K562 (cell line): ENCODE measurements at regions not wholly inside any gene's neighbourhood (a gene's known extent, or its start where the extent isn't known, plus 50 kb on each side); places are given as distances from the start of the nearest gene placed in this dataset.
"Not testable (repeated sequence)": the region's sequence is repeated elsewhere in the genome, so short reads cannot be mapped to it uniquely, and the experiment has no call there.

Source experiments
- ATAC-seq: fragments of 200-7000 bp; cut with Tn5 transposase; 3 replicates; pipeline ENCODE4 v1.9.1; 2020; ENCODE audit warnings: moderate library complexity
- BruUV-seq: library from RNA; stranded (reverse); fragments of 400-500 nt; replicated peaks from 2 replicates; lab custom pipeline; 2021; lab: Mats Ljungman, UMichigan
- CTCF ChIA-PET: fragments of 300-600 bp; formaldehyde crosslinking; extraction: SDS; loops from one replicate; lab custom pipeline; 2021; ENCODE audit warnings: low intra/inter-chr PET ratio; lab: Yijun Ruan, JAX
- POLR2A ChIA-PET: fragments of 300-600, 350-650 bp; sonication (Branson Sonifier 250); formaldehyde crosslinking; extraction: SDS; loops from one replicate; lab custom pipeline; 2021; ENCODE audit warnings: antibody characterized with exemption, inconsistent platforms; lab: Yijun Ruan, JAX
- DNase-seq, 4 experiments: peaks; one replicate each; pipeline versions ENCODE4 v3.0.0 to v3.0.0-alpha.2; 2011 to 2018; ENCODE audit warnings: low spot score in 3 of 4, mixed read lengths in 3 of 4; ENCODE audit errors: extremely low read depth in 1 of 4
- FAIRE-seq: peaks from 2 replicates; lab custom pipeline; 2011; peaks lifted over from hg19 to GRCh38; lab: Jason Lieb, UNC
- H2AFZ ChIP-seq: 2 replicates; pipeline ENCODE4 v1.6.0; 2011; ENCODE audit warnings: low read depth, low read length, control low read depth, inconsistent platforms
- H3K27ac ChIP-seq: fragments of 200-600 bp; 3 replicates; pipeline ENCODE4 v1.8.0; 2011; ENCODE audit warnings: low read depth, mild to moderate bottlenecking, control low read depth, inconsistent platforms, low read length, moderate library complexity, mixed read lengths; ENCODE audit errors: extremely low read depth
- H3K27me3 ChIP-seq, 2 experiments: fragments of 300-600 bp in 1 of 2; 2 replicates in 1 of 2; 3 replicates in 1 of 2; pipeline versions ENCODE4 v1.6.0 to v1.8.0; 2011; ENCODE audit warnings: inconsistent platforms in 2 of 2, low read length in 2 of 2, mild to moderate bottlenecking in 1 of 2, mixed read lengths in 1 of 2, moderate library complexity in 1 of 2; ENCODE audit not compliant: control insufficient read depth in 2 of 2, insufficient read depth in 2 of 2
- H3K36me3 ChIP-seq: fragments of 300-600 bp; 3 replicates; pipeline ENCODE4 v1.8.0; 2011; ENCODE audit warnings: mild to moderate bottlenecking, low read length, inconsistent platforms; ENCODE audit not compliant: control insufficient read depth, insufficient read depth
- H3K4me1 ChIP-seq, 2 experiments: fragments of 200-600 bp in 1 of 2; replicated peaks in 1 of 2; 2 replicates in 1 of 2; 3 replicates in 1 of 2; pipeline versions ENCODE4 v1.5.1 to v1.8.0; 2011; ENCODE audit warnings: inconsistent platforms in 2 of 2, low read length in 2 of 2, mild to moderate bottlenecking in 1 of 2, mixed read lengths in 1 of 2, moderate library complexity in 1 of 2; ENCODE audit not compliant: control insufficient read depth in 2 of 2, insufficient read depth in 2 of 2
- H3K4me2 ChIP-seq: 2 replicates; pipeline ENCODE4 v1.6.1; 2011; ENCODE audit warnings: low read length, control low read depth, inconsistent platforms, mixed read lengths; ENCODE audit not compliant: insufficient read depth
- H3K4me3 ChIP-seq: fragments of 200-600 bp; sonication (generic), shearing (Covaris generic); 2 replicates; pipeline ENCODE4 v1.5.1; 2016; ENCODE audit warnings: control low read depth, inconsistent platforms
- H3K79me2 ChIP-seq: fragments of 200-600 bp; 3 replicates; pipeline ENCODE4 v1.8.0; 2011; ENCODE audit warnings: low read length, inconsistent platforms; ENCODE audit not compliant: control insufficient read depth, insufficient read depth
- H3K9ac ChIP-seq, 2 experiments: 2 replicates each; pipeline versions ENCODE4 v1.6.0 to v1.6.1; 2011; ENCODE audit warnings: low read depth in 2 of 2, low read length in 2 of 2, control low read depth in 1 of 2, inconsistent platforms in 1 of 2, mild to moderate bottlenecking in 1 of 2, mixed read lengths in 1 of 2; ENCODE audit not compliant: insufficient read depth in 1 of 2
- H3K9me1 ChIP-seq: one replicate; pipeline ENCODE4 v1.6.0; 2011; ENCODE audit warnings: inconsistent platforms, mild to moderate bottlenecking, low read length, moderate library complexity; ENCODE audit not compliant: control insufficient read depth, insufficient read depth
- H3K9me3 ChIP-seq: replicated peaks from 2 replicates; pipeline ENCODE4 v1.5.1; 2011; ENCODE audit warnings: low read depth, low read length, inconsistent platforms; ENCODE audit not compliant: control insufficient read depth, insufficient read depth
- H4K20me1 ChIP-seq: replicated peaks from 2 replicates; pipeline ENCODE4 v1.6.1; 2011; ENCODE audit warnings: low read length, inconsistent platforms, mixed read lengths; ENCODE audit not compliant: control insufficient read depth, insufficient read depth
- EP400 ChIP-seq: fragments of 450-650 bp; IDR thresholded peaks from 2 replicates; pipeline ENCODE4 v1.6.1; 2017; ENCODE audit warnings: antibody characterized with exemption, mild to moderate bottlenecking, moderate library complexity
- KDM5B ChIP-seq: fragments of 200-600 bp; sonication (generic); IDR thresholded peaks from 2 replicates; pipeline ENCODE4 v1.6.1; 2012; ENCODE audit warnings: low read depth, mild to moderate bottlenecking, moderate library complexity, low read length, control low read depth, inconsistent platforms; ENCODE audit not compliant: insufficient replicate concordance
- NONO ChIP-seq, 2 experiments: fragments of 200-400 bp in 1 of 2; fragments of 450-650 bp in 1 of 2; formaldehyde crosslinking in 1 of 2; IDR thresholded peaks; 2 replicates each; pipeline ENCODE4 v1.6.1; 2017; ENCODE audit warnings: low read depth in 2 of 2, mild to moderate bottlenecking in 2 of 2, moderate library complexity in 2 of 2, low read length in 1 of 2
- NRF1 ChIP-seq, 2 experiments: fragments of 450-650 bp; IDR thresholded peaks in 1 of 2; conservative IDR thresholded peaks in 1 of 2; 2 replicates each; pipeline ENCODE4 v1.6.1; 2014; ENCODE audit warnings: mild to moderate bottlenecking in 2 of 2
- POLR2A ChIP-seq: fragments of 450-650 bp; conservative IDR thresholded peaks from 2 replicates; pipeline ENCODE4 v1.6.1; 2016
- POLR2G ChIP-seq: fragments of 200-400 bp; formaldehyde crosslinking; IDR thresholded peaks from 2 replicates; pipeline ENCODE4 v1.6.1; 2017; ENCODE audit warnings: low read depth, mild to moderate bottlenecking, antibody characterized with exemption, low read length, moderate library complexity
- WGBS: fragments of 100-300 bp; shearing (Covaris generic); methylation state at CpG from one replicate; pipeline ENCODE4 v1.1.6; 2016; ENCODE audit warnings: low coverage, mixed read lengths; ENCODE audit not compliant: insufficient coverage; ENCODE audit errors: missing lambda C conversion rate; 5-methylcytosine and 5-hydroxymethylcytosine counted together
- in situ Hi-C: fragments of 300-500 bp; cut with MboI; formaldehyde crosslinking; loops from 4 replicates; pipeline ENCODE4 v1.15.0; 2018; ENCODE audit warnings: inconsistent platforms, mixed read lengths
- intact Hi-C: fragments of 100-400 bp; cut with micrococcal nuclease; formaldehyde crosslinking; loops from 2 replicates; pipeline ENCODE4 v1.14.2; 2022
- TF ChIP-seq, protein P1 (sequence below): conservative IDR thresholded peaks from 2 replicates; pipeline ENCODE4 v1.6.1; 2011; ENCODE audit warnings: low read depth, mild to moderate bottlenecking, low read length; ENCODE audit not compliant: control insufficient read depth

- TF ChIP-seq, protein P1, sequence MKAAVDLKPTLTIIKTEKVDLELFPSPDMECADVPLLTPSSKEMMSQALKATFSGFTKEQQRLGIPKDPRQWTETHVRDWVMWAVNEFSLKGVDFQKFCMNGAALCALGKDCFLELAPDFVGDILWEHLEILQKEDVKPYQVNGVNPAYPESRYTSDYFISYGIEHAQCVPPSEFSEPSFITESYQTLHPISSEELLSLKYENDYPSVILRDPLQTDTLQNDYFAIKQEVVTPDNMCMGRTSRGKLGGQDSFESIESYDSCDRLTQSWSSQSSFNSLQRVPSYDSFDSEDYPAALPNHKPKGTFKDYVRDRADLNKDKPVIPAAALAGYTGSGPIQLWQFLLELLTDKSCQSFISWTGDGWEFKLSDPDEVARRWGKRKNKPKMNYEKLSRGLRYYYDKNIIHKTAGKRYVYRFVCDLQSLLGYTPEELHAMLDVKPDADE, result 0 out of 2 replicates have a peak, but pooled peaks have one; percentile 64
- TF ChIP-seq NONO (IDR thresholded peaks at IDR 0.05; ENCODE audit: low read depth in 2 of 2, low read length in 1 of 2), result peak in 1 of 2 experiments; percentile 41; a peak in 1 of 4 replicates
- TF ChIP-seq POLR2G, result peak; percentile 87
- peak; percentile 56 for TF ChIP-seq POLR2A
- TF ChIP-seq NRF1 (conservative IDR thresholded peaks at IDR 0.05 in 1 of 2, IDR thresholded peaks at IDR 0.05 in 1 of 2), result peak; percentile 66 to 73
- peak; percentile 36; the same call in 1 of the 2 replicates for TF ChIP-seq EP400
- peak; percentile 52 for TF ChIP-seq KDM5B
Measured at GRCh38 chr11:67804435-67805252, 130.2 kb upstream of the ALDH3B2 start (continued).

- WGBS, result 71% methylated on average over 4 of the region's 4 CpGs
- H3K4me3 ChIP-seq, H3K27me3 ChIP-seq, FAIRE-seq, H4K20me1 ChIP-seq, BruUV-seq, in situ Hi-C loops, POLR2A ChIA-PET, H3K27ac ChIP-seq, ATAC-seq, H3K4me2 ChIP-seq, DNase-seq, CTCF ChIA-PET, H3K9me3 ChIP-seq, H3K79me2 ChIP-seq, H2AFZ ChIP-seq, H3K9ac ChIP-seq, H3K36me3 ChIP-seq, H3K9me1 ChIP-seq: not testable (repeated sequence)
- intact Hi-C loops, result loop anchor here (10.0 kb wide), 1 partner anchor 159 kb away; no protein-coding TSS in a partner anchor
- peaks cover 4 to 13% of the 10 kb centered on the region in 2 experiments; a peak in 2 of 5 replicates for H3K4me1 ChIP-seq
Measured at GRCh38 chr11:67803519-67803918, 129.1 kb upstream of the ALDH3B2 start.

- 64% methylated on average over 7 of the region's 7 CpGs for whole genome bisulfite sequencing
- POLR2A ChIA-PET, result interaction anchor here (0.6 kb wide), 1 partner anchor 9 kb away, joined by 3 read pairs; no protein-coding TSS in a partner anchor
- H3K27ac ChIP-seq, DNase-seq, H3K9ac ChIP-seq, H3K4me2 ChIP-seq, H3K9me3 ChIP-seq, H2AFZ ChIP-seq, H3K79me2 ChIP-seq, ATAC-seq, BruUV-seq, H3K27me3 ChIP-seq, H3K9me1 ChIP-seq, H3K4me3 ChIP-seq, FAIRE-seq, H3K36me3 ChIP-seq, CTCF ChIA-PET, in situ Hi-C loops, H4K20me1 ChIP-seq: not testable (repeated sequence)
- intact Hi-C loops, result loop anchor here (10.0 kb wide), 1 partner anchor 158 kb away; no protein-coding TSS in a partner anchor
- H3K4me1 ChIP-seq, result peaks cover 4 to 13% of the 10 kb centered on the region in 2 experiments; a peak in 2 of 5 replicates
Measured at GRCh38 chr11:67803055-67803454, 128.6 kb upstream of the ALDH3B2 start.
